Activated CD8-positive, alpha-beta T cell treated with anti-CD3 and anti-CD28 coated beads for 36 hours (primary cell): ENCODE measurements at regions not wholly inside any gene's neighbourhood (a gene's known extent, or its start where the extent isn't known, plus 50 kb on each side); places are given as distances from the start of the nearest gene placed in this dataset.

Experiments
- ATAC-seq: fragments of 200-7000 bp; cut with Tn5 transposase; one replicate; pipeline ENCODE4 v1.10.0; 2021; ENCODE audit warnings: mild to moderate bottlenecking, moderate library complexity
- CTCF ChIA-PET: fragments of 350-600 bp; sonication (Branson Sonifier 250); formaldehyde crosslinking; loops from one replicate; lab custom pipeline; 2021; ENCODE audit warnings: antibody characterized with exemption; lab: Charles Lee
- POLR2A ChIA-PET: fragments of 350-600 bp; sonication (Branson Sonifier 250); formaldehyde crosslinking; loops from one replicate; lab custom pipeline; 2021; ENCODE audit warnings: antibody characterized with exemption; lab: Charles Lee
- DNase-seq: peaks from one replicate; pipeline ENCODE4 v3.0.0-alpha.2; 2020
- H3K27ac Mint-ChIP-seq: one replicate; pipeline ENCODE4 v1.8.0; 2021; ENCODE audit warnings: mild to moderate bottlenecking, mixed read lengths
- H3K27me3 Mint-ChIP-seq: one replicate; pipeline ENCODE4 v1.8.0; 2021; ENCODE audit warnings: mixed read lengths
- H3K36me3 Mint-ChIP-seq: one replicate; pipeline ENCODE4 v1.8.0; 2021; ENCODE audit warnings: low read depth, mixed read lengths
- H3K4me1 Mint-ChIP-seq: one replicate; pipeline ENCODE4 v1.8.0; 2021; ENCODE audit warnings: low read depth, mixed read lengths
- H3K4me3 Mint-ChIP-seq: one replicate; pipeline ENCODE4 v1.8.0; 2021; ENCODE audit warnings: mild to moderate bottlenecking, moderate library complexity, mixed read lengths
- H3K9me3 Mint-ChIP-seq: one replicate; pipeline ENCODE4 v1.8.0; 2021; ENCODE audit warnings: mixed read lengths
- CTCF ChIP-seq: fragments of 200-600 bp; IDR thresholded peaks from one replicate; pipeline ENCODE4 v1.8.0; 2022; ENCODE audit warnings: antibody characterized with exemption, mild to moderate bottlenecking
- intact Hi-C: fragments of 100-400 bp; cut with micrococcal nuclease; formaldehyde crosslinking; loops from one replicate; pipeline ENCODE4 v1.10.0; 2022

- Mint-ChIP-seq H3K27ac (no peak overlapping the region), H3K27me3 (peaks cover 44% of the 10 kb centered on the region), H3K4me1 (peaks cover 26% of the 10 kb centered on the region), H3K9me3 (no peaks in the 10 kb centered on the region), H3K36me3 (no peaks in the 10 kb centered on the region), H3K4me3 (no peak overlapping the region)
- no peak for DNase-seq
- intact Hi-C loops: loop anchor here (10.0 kb wide), 1 partner anchor 188 kb away; the partner anchor contains the start of gene SPRED1
- ChIA-PET CTCF (interaction anchor here (1.8 kb wide), 1 partner anchor 41 kb away, joined by 3 read pairs; no protein-coding TSS in a partner anchor), POLR2A (no interaction called here)
- no peak for TF ChIP-seq CTCF
- no peak for ATAC-seq
These were observed 132.2 kb downstream of the TMCO5A start for GRCh38 chr15:38066612-38067011.

GRCh38 chr15:38068626-38069391 lies 134.4 kb downstream of the TMCO5A start:
- Mint-ChIP-seq H3K36me3 (no peaks in the 10 kb centered on the region), H3K27me3 (peaks cover 60% of the 10 kb centered on the region)

GRCh38 chr15:38069511-38070011 lies 135.1 kb downstream of the TMCO5A start:
- ATAC-seq (peak; percentile 55), DNase-seq (peak; percentile 24)
- Mint-ChIP-seq H3K27ac (no peak overlapping the region), H3K27me3 (peaks cover 66% of the 10 kb centered on the region), H3K4me3 (no peak overlapping the region), H3K4me1 (peaks cover 40% of the 10 kb centered on the region), H3K9me3 (no peaks in the 10 kb centered on the region), H3K36me3 (no peaks in the 10 kb centered on the region)
- ChIA-PET CTCF (no interaction called here), POLR2A (interaction anchor here (1.8 kb wide), 1 partner anchor 9 kb away, joined by 4 read pairs; no protein-coding TSS in a partner anchor)
- no peak for TF ChIP-seq CTCF
- intact Hi-C loops: loop anchor here (10.0 kb wide), 1 partner anchor 185 kb away; the partner anchor contains the start of gene SPRED1

More at GRCh38 chr15:38068626-38069391, 134.4 kb downstream of the TMCO5A start:
- H3K27ac Mint-ChIP-seq: no peak overlapping the region
- POLR2A ChIA-PET: interaction anchor here (1.8 kb wide), 1 partner anchor 8 kb away, joined by 4 read pairs; no protein-coding TSS in a partner anchor
- CTCF ChIA-PET: no interaction called here
- ATAC-seq: peak; percentile 82
- peak; percentile 63 for DNase-seq
- H3K9me3 Mint-ChIP-seq: no peaks in the 10 kb centered on the region
- peaks cover 40% of the 10 kb centered on the region for H3K4me1 Mint-ChIP-seq
- no peak for TF ChIP-seq CTCF
- no peak overlapping the region for H3K4me3 Mint-ChIP-seq
- intact Hi-C loops: loop anchor here (10.0 kb wide), 1 partner anchor 186 kb away; the partner anchor contains the start of gene SPRED1

GRCh38 chr15:38070778-38071177 lies 136.3 kb downstream of the TMCO5A start:
- Mint-ChIP-seq H3K36me3 (no peaks in the 10 kb centered on the region), H3K4me3 (no peak overlapping the region), H3K9me3 (no peaks in the 10 kb centered on the region), H3K27me3 (peaks cover 67% of the 10 kb centered on the region), H3K27ac (no peak overlapping the region), H3K4me1 (peaks cover 40% of the 10 kb centered on the region)
- ChIA-PET CTCF (no interaction called here), POLR2A (no interaction called here)
- no peak for DNase-seq
- intact Hi-C loops: no loop called here
- TF ChIP-seq CTCF: no peak
- ATAC-seq: no peak
